Neuron (in vitro differentiated cells): ENCODE measurements at regions not wholly inside any gene's neighbourhood (a gene's known extent, or its start where the extent isn't known, plus 50 kb on each side); places are given as distances from the start of the nearest gene placed in this dataset.
"Not testable (repeated sequence)": the region's sequence is repeated elsewhere in the genome, so short reads cannot be mapped to it uniquely, and the experiment has no call there.

Experiments
- H2AFZ ChIP-seq: one replicate; pipeline ENCODE4 v1.6.1; 2013; ENCODE audit warnings: low read depth, mild to moderate bottlenecking, inconsistent platforms, low read length, moderate library complexity
- H3K27me3 ChIP-seq: one replicate; pipeline ENCODE4 v1.6.1; 2013; ENCODE audit warnings: low read length; ENCODE audit not compliant: insufficient read depth
- H3K36me3 ChIP-seq: one replicate; pipeline ENCODE4 v1.6.1; 2013; ENCODE audit warnings: low read length; ENCODE audit not compliant: insufficient read depth
- H3K4me1 ChIP-seq: one replicate; pipeline ENCODE4 v1.6.1; 2013; ENCODE audit warnings: low read length; ENCODE audit not compliant: insufficient read depth
- H3K4me3 ChIP-seq: 2 replicates; pipeline ENCODE4 v1.5.1; 2013; ENCODE audit warnings: mild to moderate bottlenecking, low read length, moderate library complexity
- H3K9me3 ChIP-seq: one replicate; pipeline ENCODE4 v1.6.1; 2013; ENCODE audit warnings: low read length

DNA sequence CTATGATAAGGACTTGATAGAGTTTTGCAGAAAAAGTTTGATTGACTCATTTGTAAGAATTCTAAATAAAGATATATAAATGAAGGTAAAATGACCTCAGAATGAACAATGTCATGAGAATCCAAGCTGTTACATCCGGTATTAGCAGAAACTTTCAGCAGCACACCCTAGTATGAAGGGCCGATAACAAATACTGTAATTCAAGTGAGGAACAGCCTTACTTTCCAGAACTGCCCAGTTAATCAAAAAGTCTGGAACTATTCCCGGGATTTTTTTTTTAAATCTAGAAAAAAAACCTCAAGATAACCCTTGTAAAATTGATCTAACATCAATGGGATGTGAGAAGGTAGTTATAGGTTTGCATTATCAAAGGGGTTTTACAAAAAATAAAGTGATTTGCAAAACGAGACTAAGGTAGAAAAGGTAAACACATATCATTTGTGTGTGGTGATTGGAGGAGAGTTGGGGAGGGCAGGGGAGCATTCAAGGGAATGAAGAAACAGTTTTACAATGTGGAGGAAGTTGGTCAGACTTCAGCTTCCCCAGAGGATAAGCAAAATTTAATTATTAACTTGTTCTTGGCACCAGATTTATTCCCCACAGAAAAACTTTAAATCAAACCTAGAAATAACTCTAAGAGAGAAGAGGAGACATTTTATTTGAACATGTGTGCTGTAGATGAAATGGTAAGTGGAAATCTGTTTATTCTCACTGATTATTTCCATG is 75.9 kb upstream of the VCAM1 start:
- Histone ChIP-seq H2AFZ (no peak overlapping the region), H3K9me3 (no peaks in the 10 kb centered on the region), H3K4me3 (no peak overlapping the region), H3K27me3 (no peaks in the 10 kb centered on the region), H3K36me3 (no peaks in the 10 kb centered on the region), H3K4me1 (no peaks in the 10 kb centered on the region)

DNA sequence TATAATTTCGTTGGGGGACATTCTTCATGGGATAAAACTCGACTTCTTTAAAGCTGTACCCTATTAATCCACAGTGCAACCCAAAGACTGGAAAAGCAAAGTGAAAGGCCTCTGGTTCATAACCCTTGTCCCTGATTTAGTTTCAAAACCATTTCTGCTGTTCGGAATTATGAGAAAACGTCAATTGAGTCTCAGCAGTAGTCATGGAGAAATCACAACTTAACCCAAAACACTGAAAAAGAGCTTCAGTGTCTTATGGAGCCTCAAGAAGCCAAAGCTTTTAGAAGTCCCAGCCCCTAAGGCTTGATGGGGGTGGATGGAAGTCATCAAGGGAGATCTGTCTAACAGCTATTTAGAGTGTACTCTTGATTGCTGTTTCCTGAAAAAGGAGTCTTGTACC is 73.5 kb upstream of the VCAM1 start:
- Histone ChIP-seq H3K4me1 (no peaks in the 10 kb centered on the region), H3K27me3 (no peaks in the 10 kb centered on the region), H3K36me3 (no peaks in the 10 kb centered on the region), H3K4me3 (no peak overlapping the region), H3K9me3 (no peaks in the 10 kb centered on the region), H2AFZ (no peak overlapping the region)

DNA sequence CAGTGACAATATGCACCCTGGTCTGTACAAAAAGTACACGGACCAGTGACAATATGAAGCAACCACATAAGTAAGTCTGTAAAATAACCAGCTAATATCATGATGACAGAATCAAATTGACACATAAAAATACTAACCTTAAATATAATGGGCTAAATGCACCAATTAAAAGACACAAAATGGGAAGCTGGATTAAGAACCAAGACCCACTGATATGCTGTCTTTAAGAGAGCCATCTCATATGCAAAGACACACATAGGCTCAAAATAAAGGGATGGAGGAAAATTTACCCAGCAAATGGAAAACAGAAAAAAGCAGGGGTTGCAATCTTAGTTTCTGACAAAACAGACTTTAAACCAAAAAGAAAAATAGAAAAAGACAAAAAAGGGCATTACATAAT is 70.4 kb upstream of the VCAM1 start:
- Histone ChIP-seq H3K9me3 (no peaks in the 10 kb centered on the region), H3K27me3 (no peaks in the 10 kb centered on the region), H3K4me1 (no peaks in the 10 kb centered on the region), H3K36me3 (no peaks in the 10 kb centered on the region), H2AFZ (no peak overlapping the region), H3K4me3 (no peak overlapping the region)

DNA sequence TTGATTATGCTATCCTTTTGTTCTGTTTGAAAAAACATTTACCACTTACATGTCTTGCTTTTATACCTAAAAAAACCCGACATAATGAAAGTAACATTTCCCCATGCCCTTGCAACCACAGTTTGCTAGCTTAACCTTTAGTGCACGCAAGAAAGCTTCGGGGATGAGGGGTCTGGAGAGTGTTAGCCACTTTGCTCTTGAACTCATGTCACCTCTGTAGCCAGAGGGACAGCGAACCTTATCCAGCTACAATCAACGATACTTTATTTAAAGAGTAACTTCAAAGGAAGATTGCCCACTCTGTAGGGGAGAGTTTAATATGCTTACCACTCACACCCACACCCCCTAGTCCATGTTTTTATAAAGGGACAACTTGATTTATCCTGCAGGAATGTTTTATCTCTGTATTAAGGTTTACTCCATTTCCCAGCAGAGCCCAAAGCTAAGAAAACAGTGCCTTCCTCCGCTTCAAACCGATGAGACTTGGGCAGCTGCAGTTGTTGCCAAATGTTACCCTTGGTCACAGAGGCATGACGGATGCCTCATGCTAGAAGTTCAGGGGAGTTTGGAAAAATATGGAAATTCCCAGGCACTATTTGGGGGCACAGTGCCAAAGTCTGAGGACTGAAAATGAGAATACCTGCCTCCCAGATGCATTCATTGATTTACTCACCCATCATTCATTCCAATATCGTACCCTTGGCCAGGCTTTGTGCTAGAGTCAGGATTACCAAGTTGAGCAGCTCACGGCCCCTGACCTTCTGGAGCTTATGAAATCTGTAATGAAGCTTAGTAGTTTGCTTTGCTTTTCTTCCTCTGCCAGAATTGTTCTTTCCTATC is 61.4 kb upstream of the VCAM1 start:
- H3K9me3 ChIP-seq, result no peaks in the 10 kb centered on the region
- H3K27me3 ChIP-seq, result peaks cover 5% of the 10 kb centered on the region
- H2AFZ ChIP-seq, result no peak overlapping the region
- H3K4me3 ChIP-seq, result no peak overlapping the region
- no peaks in the 10 kb centered on the region for H3K36me3 ChIP-seq
- H3K4me1 ChIP-seq, result no peaks in the 10 kb centered on the region

DNA sequence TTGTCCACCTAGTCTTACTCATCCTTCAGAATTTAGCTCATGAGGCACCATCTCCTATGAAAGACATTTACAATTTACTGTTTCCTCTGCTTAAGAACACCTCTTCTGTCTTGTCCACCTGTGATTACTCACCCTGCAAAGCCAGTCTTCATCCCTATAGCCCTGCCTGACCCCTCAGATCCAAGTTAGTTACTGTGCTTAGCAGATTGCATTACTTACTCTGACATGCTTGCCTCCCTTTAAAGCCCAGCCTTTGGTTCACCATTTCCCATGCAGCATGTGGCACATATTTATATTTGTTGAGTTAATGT is 60.9 kb upstream of the VCAM1 start:
- Histone ChIP-seq H2AFZ (no peak overlapping the region), H3K9me3 (no peaks in the 10 kb centered on the region), H3K36me3 (no peaks in the 10 kb centered on the region), H3K27me3 (peaks cover 5% of the 10 kb centered on the region), H3K4me1 (no peaks in the 10 kb centered on the region), H3K4me3 (no peak overlapping the region)

DNA sequence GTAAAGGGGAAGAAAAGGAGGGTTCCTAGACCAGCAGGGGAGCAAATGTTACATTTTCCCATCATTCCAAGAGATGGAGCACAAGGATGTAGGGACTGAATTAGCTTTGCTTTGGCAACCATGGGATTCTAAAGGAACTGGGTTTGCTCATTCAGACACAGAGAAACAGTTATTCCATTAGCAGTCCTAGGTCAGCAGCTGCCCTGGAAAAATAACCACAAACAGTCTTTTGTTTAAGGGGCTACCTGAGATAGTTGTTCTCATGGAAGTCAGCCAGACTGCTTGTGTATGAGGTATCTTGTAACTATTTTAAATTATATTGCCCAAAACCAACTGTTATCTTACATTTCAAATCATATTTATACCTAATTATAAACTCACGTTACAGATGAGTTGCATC is 58.4 kb upstream of the VCAM1 start:
- Histone ChIP-seq H3K4me3 (no peak overlapping the region), H3K9me3 (no peaks in the 10 kb centered on the region), H3K36me3 (no peaks in the 10 kb centered on the region), H3K4me1 (no peaks in the 10 kb centered on the region), H3K27me3 (peaks cover 5% of the 10 kb centered on the region), H2AFZ (no peak overlapping the region)

DNA sequence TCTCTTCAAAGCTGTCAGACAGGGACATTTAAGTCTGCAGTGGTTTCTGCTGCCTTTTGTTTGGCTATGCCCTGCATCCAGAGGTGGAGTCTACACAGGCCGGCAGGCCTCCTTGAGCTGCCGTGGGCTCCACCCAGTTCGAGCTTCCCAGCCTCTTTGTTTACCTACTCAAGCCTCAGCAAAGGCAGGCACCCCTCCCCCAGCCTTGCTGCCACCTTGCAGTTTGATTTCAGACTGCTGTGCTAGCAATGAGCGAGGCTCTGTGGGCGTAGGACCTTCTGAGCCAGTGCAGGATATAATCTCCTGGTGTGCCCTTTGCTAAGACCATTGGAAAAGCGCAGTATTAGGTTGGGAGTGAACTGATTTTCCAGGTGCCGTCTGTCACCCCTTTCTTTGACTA is 51.0 kb upstream of the VCAM1 start:
- not testable (repeated sequence) for H3K27me3 ChIP-seq, H3K4me1 ChIP-seq, H3K4me3 ChIP-seq, H3K9me3 ChIP-seq, H2AFZ ChIP-seq, H3K36me3 ChIP-seq
